ENCODE measurements at regions not wholly inside any gene's neighbourhood (a gene's known extent, or its start where the extent isn't known, plus 50 kb on each side); places are given as distances from the start of the nearest gene placed in this dataset.

DNA sequence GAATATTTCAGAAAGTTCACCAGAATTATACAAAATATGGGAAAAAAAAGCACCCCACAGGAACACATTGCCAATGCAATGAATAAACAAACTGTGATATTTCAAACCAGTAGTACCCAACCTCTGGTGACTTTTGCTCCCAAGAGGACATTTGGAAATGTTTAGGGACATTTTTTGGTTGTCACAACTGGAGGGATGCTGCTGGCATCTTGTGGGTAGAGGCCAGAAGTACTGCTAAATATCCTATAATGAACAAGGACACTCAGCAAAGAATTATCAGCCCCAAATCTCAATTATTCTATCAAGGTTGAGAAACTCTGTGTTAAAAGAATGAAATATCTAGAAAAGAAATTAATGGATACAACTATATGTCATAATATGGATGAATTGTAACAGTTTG, 1334.4 kb upstream of the FLRT2 start:
- TF ChIP-seq EZH2 (IDR thresholded peaks at IDR 0.05; ENCODE audit: insufficient read depth, poor library complexity, severe bottlenecking) (no peak), EZH2phosphoT487 (IDR thresholded peaks at IDR 0.05; ENCODE audit: insufficient read depth, low read depth) (no peak)
